NCI-H1436 treated with DMSO at 0.1 percent for 48 hours (cell line): ENCODE measurements at regions not wholly inside any gene's neighbourhood (a gene's known extent, or its start where the extent isn't known, plus 50 kb on each side); places are given as distances from the start of the nearest gene placed in this dataset.

ENCODE experiments used
- DNase-seq: peaks from one replicate; lab custom pipeline; 2025; lab: John Stamatoyannopoulos, UW

- no peak for DNase-seq
These were observed 317.0 kb upstream of the IRX1 start for GRCh38 chr5:3278643-3279042.

DNA sequence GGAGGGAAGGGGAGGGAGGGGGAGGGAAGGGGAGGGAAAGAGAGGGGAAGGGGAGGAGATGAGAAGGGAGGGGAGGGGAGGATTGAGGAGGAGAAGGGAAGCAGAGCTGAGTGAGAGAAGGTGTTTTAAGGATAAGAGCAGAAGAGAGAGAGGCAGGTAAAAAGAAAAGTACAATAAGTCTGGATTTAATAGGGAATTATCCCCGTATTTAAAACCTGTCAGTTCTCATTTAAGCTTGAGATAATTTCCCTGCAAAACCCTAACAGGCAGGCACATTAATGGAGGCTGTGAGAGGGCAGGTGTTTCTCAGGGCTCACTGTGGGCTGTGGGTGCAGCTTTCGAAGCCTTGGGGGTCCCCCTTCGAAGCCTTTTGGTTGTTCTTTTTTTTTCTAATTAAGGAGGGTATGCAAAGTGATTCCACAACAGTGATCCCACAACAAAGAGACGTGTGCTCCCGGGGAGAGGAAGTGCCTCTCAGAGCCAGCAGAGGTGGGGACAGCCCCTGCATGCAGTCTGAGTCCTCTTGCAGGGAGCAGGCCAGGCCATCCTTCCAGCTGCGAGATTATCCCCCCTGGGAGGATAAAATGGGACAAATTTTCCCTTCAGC lies 317.9 kb upstream of the IRX1 start:
- no peak for DNase-seq

DNA sequence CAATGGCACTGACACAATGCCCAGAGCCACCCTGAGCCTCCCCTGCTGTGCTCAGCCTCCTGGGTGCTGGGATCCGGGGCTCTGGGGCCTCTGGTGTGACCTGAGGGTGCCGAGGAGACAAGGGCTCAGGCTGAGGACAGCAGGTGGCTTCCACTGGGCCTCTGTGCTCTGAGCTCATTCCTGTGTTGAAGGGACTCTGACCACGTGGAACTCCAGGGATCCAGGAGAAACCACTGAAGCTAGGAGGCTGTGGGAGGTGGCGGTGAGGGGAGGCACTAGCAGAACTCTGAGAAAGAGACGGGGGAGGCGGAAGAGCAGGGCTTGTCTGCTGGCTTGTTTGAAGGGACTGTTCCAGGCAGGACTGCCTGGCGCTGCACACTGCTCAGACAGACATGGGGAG lies 318.7 kb upstream of the IRX1 start:
- no peak for DNase-seq

GRCh38 chr5:3269395-3270169 lies 326.1 kb upstream of the IRX1 start:
- DNase-seq, result no peak

GRCh38 chr5:3268760-3269330 lies 326.8 kb upstream of the IRX1 start:
- DNase-seq, result no peak

DNA sequence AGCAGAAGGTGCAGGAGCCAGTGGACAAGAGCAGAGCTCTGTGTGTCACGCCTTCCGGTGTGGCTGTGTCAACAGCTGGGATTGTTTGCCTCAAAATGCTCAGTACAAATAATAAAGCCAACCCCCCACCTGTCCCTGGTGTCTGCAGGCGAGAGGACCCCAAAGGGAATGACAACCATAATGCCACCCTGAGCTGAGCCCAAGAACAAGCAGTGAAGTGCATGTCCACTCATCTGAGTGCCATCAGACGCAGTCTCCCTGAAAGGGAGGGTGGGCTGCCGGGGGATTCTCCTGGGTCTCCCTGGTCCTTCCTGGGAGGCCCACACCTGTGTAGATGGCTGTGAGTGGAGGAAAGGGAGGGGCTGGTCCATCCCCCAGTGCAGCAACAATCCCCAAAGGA lies 328.8 kb upstream of the IRX1 start:
- DNase-seq, result no peak

GRCh38 chr5:3265936-3266335 lies 329.7 kb upstream of the IRX1 start:
- no peak for DNase-seq

DNA sequence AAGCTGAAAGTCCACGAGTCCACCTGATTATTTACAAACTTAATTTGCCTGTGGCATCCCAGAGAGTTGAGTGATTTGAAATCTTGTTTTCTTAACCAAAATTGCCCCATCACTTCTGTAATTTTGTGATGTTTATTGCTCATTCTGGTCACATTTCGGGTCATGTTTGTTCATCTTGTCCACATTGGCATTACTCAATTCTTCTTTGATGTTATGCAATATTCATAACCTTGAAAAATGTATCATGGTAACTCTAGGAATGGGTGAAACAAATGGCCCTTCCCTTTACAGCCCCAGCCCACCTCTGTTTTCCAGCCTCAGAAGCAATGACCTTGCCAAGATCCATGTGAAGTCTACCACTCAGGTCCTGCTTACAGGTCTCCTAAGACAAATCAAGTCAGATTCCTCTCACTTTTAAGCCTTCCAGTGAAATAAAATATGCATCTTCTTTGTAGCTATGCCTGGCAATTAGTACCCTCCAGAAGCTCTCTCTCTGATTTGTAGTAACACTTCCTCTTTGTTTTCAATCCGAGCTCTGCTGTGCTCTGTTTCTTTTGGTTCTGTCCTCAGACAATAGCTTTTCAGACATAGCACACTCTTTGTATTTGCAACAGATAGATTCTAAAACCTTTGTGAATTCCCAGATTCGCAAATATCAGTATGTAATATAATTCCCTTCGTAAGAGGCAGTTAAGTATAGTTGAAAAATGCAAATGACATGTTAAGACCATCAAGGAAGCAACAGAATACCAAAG lies 330.3 kb upstream of the IRX1 start:
- no peak for DNase-seq

DNA sequence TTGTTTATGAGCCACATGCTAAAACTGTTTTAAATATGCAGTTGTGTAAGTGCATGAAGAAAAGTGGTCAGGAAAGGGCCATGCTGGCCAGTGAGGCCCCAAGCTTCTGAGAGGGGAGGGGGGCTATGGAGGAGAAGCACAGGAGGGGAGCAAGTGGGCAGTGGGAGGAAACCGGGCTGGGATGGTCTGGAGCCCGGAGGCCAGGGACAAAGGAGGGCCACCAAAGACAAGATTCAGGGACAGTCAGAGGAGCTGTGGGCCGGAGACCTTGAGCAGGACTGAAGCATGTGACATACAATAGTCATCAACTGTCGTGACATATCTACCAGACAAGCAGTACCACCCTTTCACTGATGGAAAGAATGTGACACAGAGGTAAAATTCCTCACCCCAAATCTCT lies 333.2 kb upstream of the IRX1 start:
- no peak for DNase-seq

- DNase-seq, result no peak
These were observed 334.6 kb upstream of the IRX1 start for GRCh38 chr5:3261081-3261480.

GRCh38 chr5:3258050-3258449 lies 337.6 kb upstream of the IRX1 start:
- no peak for DNase-seq

DNA sequence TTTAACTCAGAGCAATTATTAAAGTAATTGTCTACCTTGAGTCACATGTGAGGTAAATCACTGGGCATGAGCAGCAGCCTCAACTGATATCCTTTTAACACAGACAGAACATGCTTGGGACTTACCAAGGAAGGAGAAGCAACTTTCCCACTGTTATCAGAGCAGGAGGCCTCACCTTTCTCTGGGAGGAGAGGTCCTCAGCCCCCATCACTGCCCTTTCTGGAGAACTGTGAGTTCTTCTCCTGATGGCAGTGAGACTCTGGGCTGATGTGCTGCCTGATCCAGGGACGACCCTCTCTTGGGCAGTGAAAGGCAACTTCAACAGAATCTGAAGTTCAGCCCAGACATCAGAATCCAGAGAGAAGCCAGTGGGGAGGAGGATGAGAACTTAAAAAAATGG lies 343.4 kb upstream of the IRX1 start:
- no peak for DNase-seq

DNA sequence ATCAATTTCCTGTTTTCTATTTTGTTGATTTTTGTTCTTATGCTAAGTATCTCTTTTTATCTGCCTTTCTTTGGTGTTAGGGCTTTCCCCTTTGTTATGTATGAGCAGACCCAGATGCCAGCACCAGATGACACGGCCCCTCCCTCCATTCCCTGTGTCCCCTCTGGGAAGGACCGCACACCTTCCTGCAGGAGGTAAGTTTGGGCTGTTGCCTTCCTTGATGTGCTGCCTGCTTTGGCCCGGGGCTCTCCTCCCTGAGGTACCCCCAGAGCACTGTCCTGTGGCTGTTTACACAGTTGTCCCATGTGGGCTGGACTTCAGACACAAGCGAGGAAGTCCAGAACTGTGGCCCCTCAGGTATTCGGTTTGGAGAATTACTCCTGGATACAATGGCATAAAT lies 343.8 kb upstream of the IRX1 start:
- no peak for DNase-seq

DNA sequence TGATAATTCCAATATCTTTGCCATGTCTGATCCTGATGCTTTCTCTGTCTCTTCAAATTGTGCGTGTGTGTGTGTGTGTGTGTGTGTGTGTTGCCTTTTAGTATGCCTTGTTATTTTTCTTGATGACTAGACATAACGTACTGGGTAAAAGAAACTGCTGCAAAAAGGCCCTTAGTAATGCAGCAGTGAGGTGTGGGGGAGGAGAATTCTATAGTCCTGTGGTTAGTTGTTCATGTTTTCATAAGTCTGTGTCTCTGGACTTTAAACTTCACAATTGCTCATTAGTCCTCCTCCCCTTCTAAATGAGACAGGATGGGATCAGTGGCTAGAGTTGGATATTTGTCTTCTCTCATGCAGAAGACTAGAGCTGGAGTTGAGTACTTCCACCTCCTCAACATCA lies 346.2 kb upstream of the IRX1 start:
- no peak for DNase-seq

DNA sequence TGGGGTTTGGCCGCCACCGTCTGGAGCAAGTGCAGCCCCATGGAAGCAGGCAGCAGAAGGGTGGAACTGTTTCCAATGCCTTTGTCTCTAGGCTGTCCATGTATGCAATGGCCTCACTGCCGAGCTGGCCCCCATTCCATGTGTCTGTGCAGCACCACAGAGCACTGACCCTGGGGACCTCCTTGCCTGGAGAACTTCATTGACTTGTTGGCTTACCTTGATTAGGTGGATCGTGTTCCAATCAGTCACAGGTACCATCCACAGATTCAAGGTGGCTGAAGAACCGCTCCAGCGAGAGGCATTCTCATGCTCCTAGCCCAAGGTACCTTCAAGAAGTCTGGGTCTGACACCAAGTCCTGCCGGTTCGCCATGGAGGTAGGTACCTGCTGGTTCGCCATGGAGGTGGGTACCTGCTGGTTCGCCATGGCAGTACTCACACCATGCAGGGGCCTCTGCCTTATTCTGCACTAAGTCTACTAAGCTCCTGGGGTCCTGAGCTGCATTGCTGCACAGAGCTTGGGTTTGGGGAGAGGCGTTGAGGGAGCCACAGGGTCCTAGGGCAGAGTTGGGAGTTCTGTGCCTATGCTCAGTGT lies 358.3 kb upstream of the IRX1 start:
- no peak for DNase-seq

DNA sequence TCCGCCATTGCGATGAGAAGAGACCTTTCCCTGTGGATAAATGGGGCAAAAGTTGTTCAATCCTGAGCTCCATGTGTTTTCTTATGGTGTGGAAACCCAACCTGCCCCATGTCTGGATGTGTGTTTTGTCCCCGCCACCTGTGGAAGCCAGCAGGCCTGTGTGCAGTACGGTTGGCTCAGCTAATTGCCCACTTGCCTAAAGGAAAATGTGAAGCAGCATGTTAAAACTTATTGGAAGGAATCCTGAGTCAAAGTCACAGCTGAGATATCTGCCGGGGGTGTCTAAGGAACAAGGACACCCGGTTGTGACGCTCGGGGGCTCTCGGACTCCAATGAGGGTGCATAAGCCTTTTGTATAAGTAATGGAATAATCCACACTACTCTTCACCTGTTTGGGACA lies 361.1 kb upstream of the IRX1 start:
- no peak for DNase-seq

GRCh38 chr5:3230941-3231340 lies 364.7 kb upstream of the IRX1 start:
- DNase-seq, result no peak

GRCh38 chr5:3230254-3230653 lies 365.4 kb upstream of the IRX1 start:
- no peak for DNase-seq

GRCh38 chr5:3226196-3226920 lies 369.3 kb upstream of the IRX1 start:
- no peak for DNase-seq

DNA sequence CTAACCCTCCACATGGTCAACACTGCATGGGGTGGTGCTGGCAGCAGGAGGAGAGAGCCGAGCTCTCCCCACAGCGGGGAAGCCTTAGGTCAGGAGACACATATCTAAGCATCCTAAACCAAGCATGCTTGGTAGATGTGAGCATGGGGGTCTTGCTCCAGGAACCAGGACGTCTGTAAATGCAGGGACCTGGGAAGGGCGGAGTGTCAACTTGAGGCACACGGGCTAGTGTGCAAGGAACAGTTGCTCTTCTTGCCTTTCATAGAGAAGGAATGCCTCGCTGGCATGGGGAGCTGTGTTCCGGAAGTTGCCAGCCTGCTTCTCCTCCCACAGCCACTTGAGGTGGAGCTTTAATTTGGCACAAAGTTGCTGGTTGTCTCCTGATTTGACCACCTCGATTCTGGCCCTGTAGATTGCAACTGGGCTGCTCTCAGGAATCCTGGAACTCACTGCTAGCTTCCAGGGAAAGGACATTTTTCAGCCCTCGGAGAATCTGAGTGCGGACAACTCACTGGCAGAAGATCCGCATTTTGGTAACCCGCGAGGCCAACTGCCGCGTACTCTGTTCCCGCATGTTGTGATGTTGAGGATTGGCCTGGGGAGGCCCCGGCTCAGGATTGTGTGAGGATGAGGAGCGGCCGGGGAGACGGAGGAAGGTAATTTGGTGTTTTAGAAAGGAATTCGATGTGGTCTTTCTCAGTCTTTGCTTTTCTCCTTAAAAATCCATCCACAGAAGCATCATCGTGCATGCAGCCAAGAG lies 370.3 kb upstream of the IRX1 start:
- DNase-seq, result no peak

DNA sequence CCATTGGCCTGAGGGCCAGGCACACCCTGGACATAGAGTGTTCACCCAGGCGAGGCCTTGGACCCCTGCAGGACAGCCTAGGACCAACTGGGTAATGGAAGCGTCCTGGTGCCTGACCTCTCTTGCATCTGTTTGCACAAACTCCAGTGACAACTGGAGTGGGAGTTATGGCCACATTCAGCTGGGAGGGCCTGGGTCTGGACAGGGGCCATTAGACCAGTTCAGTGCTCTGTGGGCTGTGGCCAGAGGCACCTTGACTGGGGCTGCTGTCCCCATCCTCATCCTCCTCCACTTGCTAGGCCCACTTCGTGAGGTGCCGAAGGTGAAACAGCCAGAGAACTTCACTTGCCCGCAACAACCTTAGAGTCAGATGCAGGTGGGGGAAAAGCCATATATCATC lies 372.7 kb upstream of the IRX1 start:
- no peak for DNase-seq
